A673 (cell line): ENCODE measurements at regions not wholly inside any gene's neighbourhood (a gene's known extent, or its start where the extent isn't known, plus 50 kb on each side); places are given as distances from the start of the nearest gene placed in this dataset.

Experiments
- EZH2 ChIP-seq: fragments of 200-600 bp; sonication (generic); IDR thresholded peaks from 2 replicates; pipeline ENCODE4 v1.6.1; 2017; ENCODE audit warnings: borderline replicate concordance, low read depth, mild to moderate bottlenecking, mixed read lengths, antibody characterized with exemption, low read length; ENCODE audit not compliant: poor library complexity, severe bottlenecking
- TF ChIP-seq, protein P1 (sequence below): fragments of 300-800, 200-600 bp; sonication (generic); conservative IDR thresholded peaks from 2 replicates; pipeline ENCODE4 v1.5.1; 2017; ENCODE audit warnings: low read depth, mild to moderate bottlenecking, antibody characterized with exemption, low read length, moderate library complexity, mixed read lengths

GRCh38 chr2:4900861-4901770 is 791.1 kb upstream of the SOX11 start:
- TF ChIP-seq, protein P1, sequence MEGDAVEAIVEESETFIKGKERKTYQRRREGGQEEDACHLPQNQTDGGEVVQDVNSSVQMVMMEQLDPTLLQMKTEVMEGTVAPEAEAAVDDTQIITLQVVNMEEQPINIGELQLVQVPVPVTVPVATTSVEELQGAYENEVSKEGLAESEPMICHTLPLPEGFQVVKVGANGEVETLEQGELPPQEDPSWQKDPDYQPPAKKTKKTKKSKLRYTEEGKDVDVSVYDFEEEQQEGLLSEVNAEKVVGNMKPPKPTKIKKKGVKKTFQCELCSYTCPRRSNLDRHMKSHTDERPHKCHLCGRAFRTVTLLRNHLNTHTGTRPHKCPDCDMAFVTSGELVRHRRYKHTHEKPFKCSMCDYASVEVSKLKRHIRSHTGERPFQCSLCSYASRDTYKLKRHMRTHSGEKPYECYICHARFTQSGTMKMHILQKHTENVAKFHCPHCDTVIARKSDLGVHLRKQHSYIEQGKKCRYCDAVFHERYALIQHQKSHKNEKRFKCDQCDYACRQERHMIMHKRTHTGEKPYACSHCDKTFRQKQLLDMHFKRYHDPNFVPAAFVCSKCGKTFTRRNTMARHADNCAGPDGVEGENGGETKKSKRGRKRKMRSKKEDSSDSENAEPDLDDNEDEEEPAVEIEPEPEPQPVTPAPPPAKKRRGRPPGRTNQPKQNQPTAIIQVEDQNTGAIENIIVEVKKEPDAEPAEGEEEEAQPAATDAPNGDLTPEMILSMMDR, result no peak
- TF ChIP-seq EZH2, result no peak
